ENCODE measurements at regions not wholly inside any gene's neighbourhood (a gene's known extent, or its start where the extent isn't known, plus 50 kb on each side); places are given as distances from the start of the nearest gene placed in this dataset.

- H3K27ac ChIP-seq (ENCODE audit: low read depth, low read length), result no peak overlapping the region
Observed at GRCh38 chr16:79677799-79678530, 77.4 kb upstream of the MAF start.

DNA sequence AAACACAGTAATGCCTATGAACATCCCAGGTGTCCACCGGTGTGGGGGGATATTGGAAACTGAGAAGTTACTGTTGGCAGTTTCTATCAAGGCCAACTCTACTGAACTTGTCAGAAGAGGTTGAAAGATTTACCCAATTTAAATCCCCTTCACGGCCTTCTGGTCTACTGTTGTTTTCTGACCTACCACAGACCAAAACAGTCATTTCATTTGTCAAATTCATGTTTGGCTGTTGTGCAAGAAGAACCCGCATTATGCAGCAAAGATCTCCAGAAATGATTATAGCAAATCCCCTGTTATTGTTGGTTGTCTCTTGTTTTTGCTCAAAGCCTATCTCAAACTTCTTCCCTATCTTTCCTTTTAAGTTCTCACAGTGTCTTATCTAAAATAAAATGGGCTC, 73.1 kb upstream of the MAF start:
- no peak for TF ChIP-seq CTCF (IDR thresholded peaks at IDR 0.05; ENCODE audit: insufficient read depth, low read length, poor library complexity, severe bottlenecking)
- no peak for TF ChIP-seq EZH2phosphoT487 (conservative IDR thresholded peaks at IDR 0.05; ENCODE audit: low read length)
- H3K4me3 ChIP-seq (ENCODE audit: insufficient read depth, low read length, poor library complexity, severe bottlenecking), result no peak overlapping the region
- no peak overlapping the region for H3K27ac ChIP-seq (ENCODE audit: low read depth, low read length)
- no peak overlapping the region for H3K9ac ChIP-seq (ENCODE audit: low read length)
- no peak overlapping the region for H3K4me2 ChIP-seq (ENCODE audit: low read depth, low read length, poor library complexity, severe bottlenecking)
- no peaks in the 10 kb centered on the region for H4K20me1 ChIP-seq (ENCODE audit: low read depth, low read length)
- no peaks in the 10 kb centered on the region for H3K27me3 ChIP-seq (ENCODE audit: low read length)
- no peaks in the 10 kb centered on the region for H3K36me3 ChIP-seq (ENCODE audit: low read length)
- peaks cover 3% of the 10 kb centered on the region; the same call in 1 of the 2 replicates for H3K9me3 ChIP-seq (ENCODE audit: insufficient read depth, low read length)
- no peaks in the 10 kb centered on the region for H3K79me2 ChIP-seq (ENCODE audit: insufficient read depth, low read length)
- no peaks in the 10 kb centered on the region for H3F3A ChIP-seq (ENCODE audit: insufficient read depth)
- H3K9me2 ChIP-seq (replicated peaks; ENCODE audit: insufficient read depth, low read length), result no peaks in the 10 kb centered on the region; the same call in 1 of the 2 replicates
- no peak overlapping the region for H2AFZ ChIP-seq (ENCODE audit: low read depth, low read length, severe bottlenecking)

More at GRCh38 chr16:79677799-79678530, 77.4 kb upstream of the MAF start:
- no peaks in the 10 kb centered on the region for H3K36me3 ChIP-seq (ENCODE audit: low read length)
- no peaks in the 10 kb centered on the region for H4K20me1 ChIP-seq (ENCODE audit: low read depth, low read length)
- H3K9me3 ChIP-seq (ENCODE audit: insufficient read depth, low read length), result no peaks in the 10 kb centered on the region
- TF ChIP-seq EZH2phosphoT487 (conservative IDR thresholded peaks at IDR 0.05; ENCODE audit: low read length) (no peak), CTCF (IDR thresholded peaks at IDR 0.05; ENCODE audit: insufficient read depth, low read length, poor library complexity, severe bottlenecking) (no peak)
- no peaks in the 10 kb centered on the region for H3K79me2 ChIP-seq (ENCODE audit: insufficient read depth, low read length)
- no peaks in the 10 kb centered on the region; the same call in 1 of the 2 replicates for H3K9me2 ChIP-seq (replicated peaks; ENCODE audit: insufficient read depth, low read length)
- no peaks in the 10 kb centered on the region for H3K27me3 ChIP-seq (ENCODE audit: low read length)
- H2AFZ ChIP-seq (ENCODE audit: low read depth, low read length, severe bottlenecking), result no peak overlapping the region
- H3F3A ChIP-seq (ENCODE audit: insufficient read depth), result no peaks in the 10 kb centered on the region
- H3K9ac ChIP-seq (ENCODE audit: low read length), result no peak overlapping the region
- H3K4me3 ChIP-seq (ENCODE audit: insufficient read depth, low read length, poor library complexity, severe bottlenecking), result no peak overlapping the region
- H3K4me2 ChIP-seq (ENCODE audit: low read depth, low read length, poor library complexity, severe bottlenecking), result no peak overlapping the region

GRCh38 chr16:79672524-79672923, 72.0 kb upstream of the MAF start:
- Histone ChIP-seq H3K9me3 (ENCODE audit: insufficient read depth, low read length) (peaks cover 3% of the 10 kb centered on the region; the same call in 1 of the 2 replicates), H3K79me2 (ENCODE audit: insufficient read depth, low read length) (no peaks in the 10 kb centered on the region)

More at GRCh38 chr16:79672524-79672923, 72.0 kb upstream of the MAF start:
- Histone ChIP-seq H3F3A (ENCODE audit: insufficient read depth) (no peaks in the 10 kb centered on the region), H4K20me1 (ENCODE audit: low read depth, low read length) (no peaks in the 10 kb centered on the region), H2AFZ (ENCODE audit: low read depth, low read length, severe bottlenecking) (no peak overlapping the region), H3K9me2 (replicated peaks; ENCODE audit: insufficient read depth, low read length) (no peaks in the 10 kb centered on the region; the same call in 1 of the 2 replicates), H3K27ac (ENCODE audit: low read depth, low read length) (no peak overlapping the region), H3K36me3 (ENCODE audit: low read length) (no peaks in the 10 kb centered on the region), H3K4me2 (ENCODE audit: low read depth, low read length, poor library complexity, severe bottlenecking) (no peak overlapping the region), H3K9ac (ENCODE audit: low read length) (no peak overlapping the region), H3K4me3 (ENCODE audit: insufficient read depth, low read length, poor library complexity, severe bottlenecking) (no peak overlapping the region), H3K27me3 (ENCODE audit: low read length) (no peaks in the 10 kb centered on the region)
- TF ChIP-seq CTCF (IDR thresholded peaks at IDR 0.05; ENCODE audit: insufficient read depth, low read length, poor library complexity, severe bottlenecking) (no peak), EZH2phosphoT487 (conservative IDR thresholded peaks at IDR 0.05; ENCODE audit: low read length) (no peak)

Data from SU-DHL-6 (cell line).